T-helper 17 cell (primary cell): ENCODE measurements at regions not wholly inside any gene's neighbourhood (a gene's known extent, or its start where the extent isn't known, plus 50 kb on each side); places are given as distances from the start of the nearest gene placed in this dataset.
"Not testable (repeated sequence)": the region's sequence is repeated elsewhere in the genome, so short reads cannot be mapped to it uniquely, and the experiment has no call there.

Experiments
- ATAC-seq: fragments of 150-1000 bp; cut with Tn5 transposase; 2 replicates; pipeline ENCODE4 v1.10.0; 2021; ENCODE audit warnings: mild to moderate bottlenecking, moderate library complexity
- DNase-seq, 3 donors: peaks; one replicate each; pipeline versions ENCODE4 v3.0.0 to v3.0.0-alpha.2; 2020 to 2021
- H3K9me3 ChIP-seq: one replicate; pipeline ENCODE4 v1.7.0; 2013; ENCODE audit warnings: low read length, mild to moderate bottlenecking; ENCODE audit not compliant: control insufficient read depth, poor library complexity, severe bottlenecking
- H3K27ac Mint-ChIP-seq: one replicate; pipeline ENCODE4 v1.8.0; 2022; ENCODE audit warnings: mild to moderate bottlenecking, moderate library complexity, mixed read lengths
- H3K27me3 Mint-ChIP-seq: one replicate; pipeline ENCODE4 v1.8.0; 2022; ENCODE audit warnings: mixed read lengths
- H3K36me3 Mint-ChIP-seq: one replicate; pipeline ENCODE4 v1.8.0; 2022; ENCODE audit warnings: low read depth, mixed read lengths
- H3K4me1 Mint-ChIP-seq: one replicate; pipeline ENCODE4 v1.8.0; 2022; ENCODE audit warnings: mild to moderate bottlenecking, mixed read lengths
- H3K4me3 Mint-ChIP-seq: one replicate; pipeline ENCODE4 v1.8.0; 2022; ENCODE audit warnings: mild to moderate bottlenecking, moderate library complexity, mixed read lengths

GRCh38 chr7:45435846-45436245, 138.3 kb upstream of the ADCY1 start:
- Mint-ChIP-seq H3K4me1 (no peaks in the 10 kb centered on the region), H3K27ac (no peak overlapping the region), H3K27me3 (peaks cover 57% of the 10 kb centered on the region), H3K36me3 (peaks cover 3% of the 10 kb centered on the region), H3K4me3 (no peak overlapping the region)
- no peak for DNase-seq
- no peaks in the 10 kb centered on the region for H3K9me3 ChIP-seq
- ATAC-seq = no peak

- not testable (repeated sequence) for ATAC-seq, DNase-seq, H3K27ac Mint-ChIP-seq, H3K4me3 Mint-ChIP-seq, H3K4me1 Mint-ChIP-seq, H3K9me3 ChIP-seq, H3K36me3 Mint-ChIP-seq
- H3K27me3 Mint-ChIP-seq = peaks cover 37% of the 10 kb centered on the region
Measured at GRCh38 chr7:45440776-45441175, 133.4 kb upstream of the ADCY1 start.

GRCh38 chr7:45443263-45443662, 130.9 kb upstream of the ADCY1 start:
- peaks cover 2% of the 10 kb centered on the region for H3K9me3 ChIP-seq
- H3K27ac Mint-ChIP-seq = no peak overlapping the region
- ATAC-seq = no peak
- H3K4me3 Mint-ChIP-seq = no peak overlapping the region
- no peak for DNase-seq
- H3K27me3 Mint-ChIP-seq = peaks cover 26% of the 10 kb centered on the region
- no peaks in the 10 kb centered on the region for H3K36me3 Mint-ChIP-seq
- no peaks in the 10 kb centered on the region for H3K4me1 Mint-ChIP-seq

GRCh38 chr7:45446195-45446944, 127.8 kb upstream of the ADCY1 start:
- no peak overlapping the region for H3K27ac Mint-ChIP-seq
- ATAC-seq = no peak
- H3K4me3 Mint-ChIP-seq = no peak overlapping the region
- peaks cover 11% of the 10 kb centered on the region for H3K27me3 Mint-ChIP-seq
- H3K9me3 ChIP-seq = peaks cover 2% of the 10 kb centered on the region
- no peaks in the 10 kb centered on the region for H3K4me1 Mint-ChIP-seq
- no peaks in the 10 kb centered on the region for H3K36me3 Mint-ChIP-seq
- no peak for DNase-seq

DNA sequence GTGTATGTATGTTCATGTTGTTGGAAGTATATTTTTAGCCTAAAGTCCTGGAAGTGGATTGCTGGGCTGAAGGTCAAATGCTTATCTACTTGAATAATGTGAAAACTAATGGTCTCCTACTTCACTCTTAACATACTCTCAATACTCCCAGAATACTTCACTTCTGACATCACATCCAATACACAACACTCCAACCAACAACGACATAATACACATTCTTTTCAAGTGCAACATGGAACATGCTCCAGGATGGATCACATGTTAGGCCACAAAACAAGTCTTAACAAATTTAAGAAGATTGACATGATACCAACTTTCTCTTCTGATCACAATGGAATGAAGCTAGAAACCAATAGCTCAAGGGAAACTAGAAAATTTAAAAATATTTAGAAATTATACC, 126.9 kb upstream of the ADCY1 start:
- no peak overlapping the region for H3K4me3 Mint-ChIP-seq
- H3K27ac Mint-ChIP-seq = no peak overlapping the region
- H3K9me3 ChIP-seq = no peaks in the 10 kb centered on the region
- no peak for ATAC-seq
- no peaks in the 10 kb centered on the region for H3K36me3 Mint-ChIP-seq
- DNase-seq = no peak
- peaks cover 20% of the 10 kb centered on the region for H3K27me3 Mint-ChIP-seq
- no peaks in the 10 kb centered on the region for H3K4me1 Mint-ChIP-seq

DNA sequence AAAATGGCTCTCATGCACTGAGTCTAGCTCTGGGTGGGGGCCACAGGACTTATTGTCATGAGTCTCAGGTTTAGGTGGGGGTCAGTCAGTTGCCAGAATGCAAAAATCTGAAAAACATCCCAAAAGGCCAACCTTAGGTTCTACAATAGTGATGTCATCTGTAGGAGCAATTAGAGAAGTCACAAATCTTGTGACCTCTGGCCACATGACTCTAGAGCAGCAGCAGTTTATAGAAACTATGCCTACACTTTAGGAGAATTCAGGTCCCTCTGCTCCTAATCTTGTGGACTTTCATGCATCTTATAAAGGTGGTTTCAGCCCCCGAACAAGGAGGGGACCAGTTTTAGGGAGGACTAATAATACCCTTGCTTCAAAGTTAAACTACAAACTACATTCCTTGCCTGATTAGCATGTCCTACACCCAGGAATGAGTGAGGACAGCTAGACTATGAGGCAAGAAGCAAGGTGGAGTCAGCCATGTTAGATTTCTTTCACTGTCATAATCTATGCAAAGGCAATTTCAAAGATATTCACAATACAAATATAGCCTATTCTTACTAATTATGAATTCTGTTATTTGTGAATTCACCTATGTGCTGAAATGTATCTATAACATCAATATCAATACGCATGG, 123.5 kb upstream of the ADCY1 start:
- Mint-ChIP-seq H3K27ac (no peak overlapping the region), H3K4me1 (no peaks in the 10 kb centered on the region), H3K27me3 (peaks cover 21% of the 10 kb centered on the region), H3K36me3 (no peaks in the 10 kb centered on the region), H3K4me3 (no peak overlapping the region)
- ATAC-seq = no peak
- DNase-seq = no peak
- H3K9me3 ChIP-seq = no peaks in the 10 kb centered on the region

- H3K9me3 ChIP-seq = no peaks in the 10 kb centered on the region
- Mint-ChIP-seq H3K4me1 (no peaks in the 10 kb centered on the region), H3K4me3 (no peak overlapping the region), H3K27me3 (peaks cover 29% of the 10 kb centered on the region), H3K36me3 (no peaks in the 10 kb centered on the region), H3K27ac (no peak overlapping the region)
- no peak for ATAC-seq
- DNase-seq = no peak
Measured at GRCh38 chr7:45451342-45452035, 122.7 kb upstream of the ADCY1 start.

DNA sequence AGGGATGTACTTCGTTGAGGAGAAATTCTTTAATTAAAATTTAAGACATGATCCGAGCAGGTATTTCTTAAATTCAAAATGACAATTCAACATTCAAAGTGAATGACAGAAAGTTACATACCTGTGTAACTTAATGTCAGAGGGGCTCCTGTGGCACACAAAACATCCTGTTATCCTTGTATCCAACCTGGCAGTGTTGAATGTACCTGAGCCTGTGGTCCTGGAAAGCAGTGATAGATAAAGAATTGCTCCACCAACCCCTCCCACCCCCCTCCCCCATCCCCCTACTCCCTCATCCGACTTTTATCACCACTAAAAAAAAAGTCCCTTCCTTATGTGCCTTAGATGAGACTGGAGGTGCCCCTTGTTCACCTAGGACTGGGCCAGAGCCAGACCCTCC, 119.4 kb upstream of the ADCY1 start:
- no peaks in the 10 kb centered on the region for H3K4me1 Mint-ChIP-seq
- no peak overlapping the region for H3K4me3 Mint-ChIP-seq
- H3K27me3 Mint-ChIP-seq = peaks cover 53% of the 10 kb centered on the region
- no peak overlapping the region for H3K27ac Mint-ChIP-seq
- DNase-seq (no peak), ATAC-seq (no peak)
- H3K36me3 Mint-ChIP-seq = no peaks in the 10 kb centered on the region
- H3K9me3 ChIP-seq = no peaks in the 10 kb centered on the region

- H3K27me3 Mint-ChIP-seq = peaks cover 57% of the 10 kb centered on the region
- DNase-seq = no peak
- no peaks in the 10 kb centered on the region for H3K4me1 Mint-ChIP-seq
- H3K4me3 Mint-ChIP-seq = no peak overlapping the region
- no peaks in the 10 kb centered on the region for H3K9me3 ChIP-seq
- ATAC-seq = no peak
- H3K36me3 Mint-ChIP-seq = no peaks in the 10 kb centered on the region
- no peak overlapping the region for H3K27ac Mint-ChIP-seq
Measured at GRCh38 chr7:45455662-45456061, 118.5 kb upstream of the ADCY1 start.

- no peaks in the 10 kb centered on the region for H3K4me1 Mint-ChIP-seq
- H3K9me3 ChIP-seq = no peaks in the 10 kb centered on the region
- no peak for ATAC-seq
- peaks cover 57% of the 10 kb centered on the region for H3K27me3 Mint-ChIP-seq
- no peaks in the 10 kb centered on the region for H3K36me3 Mint-ChIP-seq
- DNase-seq = no peak
- H3K27ac Mint-ChIP-seq = no peak overlapping the region
- H3K4me3 Mint-ChIP-seq = no peak overlapping the region
Measured at GRCh38 chr7:45456105-45456504, 118.1 kb upstream of the ADCY1 start.

DNA sequence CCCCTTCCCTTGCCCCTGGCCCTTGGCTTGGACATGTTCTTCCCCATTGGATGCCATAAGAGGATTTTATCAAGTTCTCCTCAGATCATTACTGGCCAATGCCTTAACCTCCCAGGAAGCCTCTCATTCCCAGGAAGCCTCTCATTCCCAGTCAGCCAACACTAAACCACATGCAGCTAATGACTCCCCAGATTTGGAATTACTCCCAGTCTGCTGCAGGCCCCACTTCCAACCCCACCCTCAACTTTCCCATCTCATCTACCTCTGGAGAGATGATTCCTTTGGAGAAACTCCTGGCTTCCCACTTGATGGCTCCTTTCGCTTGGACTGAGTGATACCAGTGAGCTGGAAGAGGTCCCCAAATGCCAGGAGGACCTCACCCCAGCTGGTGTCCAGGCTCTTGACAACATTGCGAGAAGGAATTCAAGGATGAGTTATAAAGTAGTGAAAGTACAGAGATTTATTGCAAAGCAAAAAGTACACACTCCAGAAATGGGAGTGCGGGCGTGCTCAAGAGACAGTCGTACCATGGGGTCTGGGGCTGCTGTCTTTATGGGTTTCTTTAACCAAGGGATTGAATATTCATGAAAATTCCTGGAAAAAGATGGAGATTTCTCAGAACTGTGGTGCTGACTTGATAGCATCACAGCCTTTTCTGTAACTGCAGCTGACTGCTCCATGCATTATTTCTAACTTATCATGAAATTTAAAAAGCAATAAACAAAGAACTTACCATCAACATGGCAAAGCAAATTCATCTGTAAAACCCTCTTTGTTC, 117.2 kb upstream of the ADCY1 start:
- Mint-ChIP-seq H3K27me3 (peaks cover 49% of the 10 kb centered on the region), H3K36me3 (no peaks in the 10 kb centered on the region), H3K4me1 (no peaks in the 10 kb centered on the region), H3K27ac (no peak overlapping the region), H3K4me3 (no peak overlapping the region)
- ATAC-seq (no peak), DNase-seq (no peak)
- no peaks in the 10 kb centered on the region for H3K9me3 ChIP-seq

- H3K4me1 Mint-ChIP-seq = no peaks in the 10 kb centered on the region
- H3K27me3 Mint-ChIP-seq = peaks cover 45% of the 10 kb centered on the region
- DNase-seq (no peak), ATAC-seq (no peak)
- H3K4me3 Mint-ChIP-seq = no peak overlapping the region
- H3K9me3 ChIP-seq = no peaks in the 10 kb centered on the region
- no peaks in the 10 kb centered on the region for H3K36me3 Mint-ChIP-seq
- H3K27ac Mint-ChIP-seq = no peak overlapping the region
Measured at GRCh38 chr7:45457591-45457990, 116.6 kb upstream of the ADCY1 start.

DNA sequence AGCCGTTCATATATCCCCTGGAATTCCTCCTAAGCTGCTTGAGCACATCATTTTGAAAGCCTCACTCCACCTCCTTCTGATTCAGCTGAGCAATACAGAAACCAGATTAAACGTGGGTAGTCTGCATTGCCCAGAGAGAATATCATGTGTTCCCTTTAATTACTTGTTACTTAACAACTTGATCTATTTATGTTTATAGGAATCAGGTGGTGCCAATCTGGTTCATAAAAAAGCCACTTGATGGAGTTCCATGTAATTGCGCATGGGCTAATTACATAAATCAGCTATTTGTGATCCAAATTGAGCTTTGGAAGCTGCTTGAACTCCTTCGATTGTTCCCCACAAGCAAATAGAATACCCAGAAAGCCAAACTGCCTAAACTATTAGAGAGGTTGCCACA, 114.7 kb upstream of the ADCY1 start:
- DNase-seq = no peak
- no peaks in the 10 kb centered on the region for H3K9me3 ChIP-seq
- Mint-ChIP-seq H3K27me3 (peaks cover 45% of the 10 kb centered on the region), H3K36me3 (no peaks in the 10 kb centered on the region), H3K27ac (no peak overlapping the region), H3K4me1 (no peaks in the 10 kb centered on the region), H3K4me3 (no peak overlapping the region)
- no peak for ATAC-seq
